Prostate gland (tissue), 2 donors: ENCODE measurements at regions not wholly inside any gene's neighbourhood (a gene's known extent, or its start where the extent isn't known, plus 50 kb on each side); places are given as distances from the start of the nearest gene placed in this dataset.
"Not testable (repeated sequence)": the region's sequence is repeated elsewhere in the genome, so short reads cannot be mapped to it uniquely, and the experiment has no call there.

Experiments used
- DNase-seq: peaks from one replicate; pipeline ENCODE4 v3.0.0-alpha.2; 2019; ENCODE audit warnings: low spot score
- H3K27ac ChIP-seq, 2 donors: fragments of 200-600 bp; sonication (generic); 2 replicates each; pipeline ENCODE4 v1.5.1; 2017 to 2019
- H3K27me3 ChIP-seq: fragments of 200-600 bp; sonication (generic); replicated peaks from 2 replicates; pipeline ENCODE4 v1.5.1; 2019; ENCODE audit not compliant: insufficient read depth
- H3K36me3 ChIP-seq, 2 donors: fragments of 200-600 bp; sonication (generic); 1 replicate in 1 of 2; 2 replicates in 1 of 2; pipeline versions ENCODE4 v1.5.1 to v1.8.1; 2017 to 2019
- H3K4me1 ChIP-seq: fragments of 200-600 bp; sonication (generic); replicated peaks from 2 replicates; pipeline ENCODE4 v1.5.1; 2019
- H3K4me3 ChIP-seq, 2 donors: fragments of 200-600 bp; sonication (generic); 2 replicates each; pipeline ENCODE4 v1.5.1; 2017 to 2019
- H3K9me3 ChIP-seq: fragments of 200-600 bp; sonication (generic); 2 replicates; pipeline ENCODE4 v1.5.1; 2017
- POLR2A ChIP-seq: fragments of 450-650 bp; IDR thresholded peaks from one replicate; pipeline ENCODE4 v1.6.1; 2016; ENCODE audit warnings: antibody characterized with exemption, mild to moderate bottlenecking
- POLR2AphosphoS5 ChIP-seq: sonication (generic); formaldehyde crosslinking; IDR thresholded peaks from one replicate; pipeline ENCODE4 v1.6.1; 2017; ENCODE audit warnings: antibody characterized with exemption
- WGBS: methylation state at CpG from one replicate; pipeline ENCODE4 v1.1.5; 2018; 5-methylcytosine and 5-hydroxymethylcytosine counted together
- intact Hi-C: fragments of 100-400 bp; cut with DNase I; formaldehyde crosslinking; loops from one replicate; pipeline ENCODE4 v1.14.2; 2022
- TF ChIP-seq, protein P1 (sequence below), 4 experiments: fragments of 200-600 bp in 2 of 4; fragments of 450-650 bp in 2 of 4; sonication (generic) in 2 of 4; IDR thresholded peaks; 1 replicate in 3 of 4; 2 replicates in 1 of 4; pipeline ENCODE4 v1.5.1; 2016 to 2019; ENCODE audit warnings: antibody characterized with exemption in 4 of 4, mild to moderate bottlenecking in 2 of 4, moderate library complexity in 2 of 4

- DNase-seq = no peak
- TF ChIP-seq, protein P1, sequence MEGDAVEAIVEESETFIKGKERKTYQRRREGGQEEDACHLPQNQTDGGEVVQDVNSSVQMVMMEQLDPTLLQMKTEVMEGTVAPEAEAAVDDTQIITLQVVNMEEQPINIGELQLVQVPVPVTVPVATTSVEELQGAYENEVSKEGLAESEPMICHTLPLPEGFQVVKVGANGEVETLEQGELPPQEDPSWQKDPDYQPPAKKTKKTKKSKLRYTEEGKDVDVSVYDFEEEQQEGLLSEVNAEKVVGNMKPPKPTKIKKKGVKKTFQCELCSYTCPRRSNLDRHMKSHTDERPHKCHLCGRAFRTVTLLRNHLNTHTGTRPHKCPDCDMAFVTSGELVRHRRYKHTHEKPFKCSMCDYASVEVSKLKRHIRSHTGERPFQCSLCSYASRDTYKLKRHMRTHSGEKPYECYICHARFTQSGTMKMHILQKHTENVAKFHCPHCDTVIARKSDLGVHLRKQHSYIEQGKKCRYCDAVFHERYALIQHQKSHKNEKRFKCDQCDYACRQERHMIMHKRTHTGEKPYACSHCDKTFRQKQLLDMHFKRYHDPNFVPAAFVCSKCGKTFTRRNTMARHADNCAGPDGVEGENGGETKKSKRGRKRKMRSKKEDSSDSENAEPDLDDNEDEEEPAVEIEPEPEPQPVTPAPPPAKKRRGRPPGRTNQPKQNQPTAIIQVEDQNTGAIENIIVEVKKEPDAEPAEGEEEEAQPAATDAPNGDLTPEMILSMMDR (IDR thresholded peaks at IDR 0.05) = no peak
- TF ChIP-seq POLR2AphosphoS5 = no peak
- TF ChIP-seq POLR2A = no peak
- H3K27me3 ChIP-seq = no peaks in the 10 kb centered on the region
- 87% methylated on average over 7 of the region's 7 CpGs for WGBS
- no peak overlapping the region for H3K4me3 ChIP-seq
- H3K27ac ChIP-seq = no peak overlapping the region
- intact Hi-C loops = no loop called here
- H3K4me1 ChIP-seq = no peaks in the 10 kb centered on the region
- H3K36me3 ChIP-seq = no peaks in the 10 kb centered on the region
- H3K9me3 ChIP-seq = no peaks in the 10 kb centered on the region
Measured at GRCh38 chr15:85281293-85281882, 99.0 kb upstream of the AKAP13 start.

DNA sequence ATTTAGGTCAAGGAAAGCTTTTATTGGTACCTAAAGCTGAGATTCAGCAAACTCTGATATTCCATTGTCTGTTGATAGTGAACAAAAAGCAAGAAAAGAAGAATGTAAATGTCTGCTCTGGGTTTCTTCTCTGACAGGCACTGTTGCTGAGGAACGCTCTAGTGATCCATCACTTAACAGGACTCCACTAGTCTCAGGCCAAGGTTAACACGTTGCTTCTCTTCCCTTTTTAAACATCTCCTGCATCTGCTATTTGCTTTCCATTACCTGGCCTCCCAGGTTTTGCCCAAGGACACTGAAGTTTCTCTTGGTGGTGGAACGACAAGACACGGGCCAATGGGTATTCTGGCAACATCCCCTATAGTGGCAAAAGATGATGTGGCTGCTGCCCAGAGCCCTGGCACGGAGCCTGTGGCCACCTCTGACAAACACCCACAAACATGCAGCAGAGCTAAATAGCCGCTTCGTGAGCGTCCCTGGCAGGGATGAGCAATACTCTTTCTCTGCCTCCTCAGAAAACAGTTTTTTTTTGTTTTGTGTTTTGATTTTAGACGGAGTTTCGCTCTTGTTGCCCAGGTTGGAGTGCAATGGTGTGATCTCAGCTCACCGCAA lies 97.8 kb upstream of the AKAP13 start:
- no peak overlapping the region for H3K4me3 ChIP-seq
- H3K36me3 ChIP-seq = no peaks in the 10 kb centered on the region
- no peaks in the 10 kb centered on the region for H3K9me3 ChIP-seq
- intact Hi-C loops = no loop called here
- no peak for DNase-seq
- WGBS = 66% methylated on average over 11 of the region's 11 CpGs
- no peak for TF ChIP-seq POLR2AphosphoS5
- TF ChIP-seq, protein P1 (IDR thresholded peaks at IDR 0.05) = no peak
- TF ChIP-seq POLR2A = no peak
- no peaks in the 10 kb centered on the region for H3K27me3 ChIP-seq
- no peaks in the 10 kb centered on the region for H3K4me1 ChIP-seq
- H3K27ac ChIP-seq = no peak overlapping the region

DNA sequence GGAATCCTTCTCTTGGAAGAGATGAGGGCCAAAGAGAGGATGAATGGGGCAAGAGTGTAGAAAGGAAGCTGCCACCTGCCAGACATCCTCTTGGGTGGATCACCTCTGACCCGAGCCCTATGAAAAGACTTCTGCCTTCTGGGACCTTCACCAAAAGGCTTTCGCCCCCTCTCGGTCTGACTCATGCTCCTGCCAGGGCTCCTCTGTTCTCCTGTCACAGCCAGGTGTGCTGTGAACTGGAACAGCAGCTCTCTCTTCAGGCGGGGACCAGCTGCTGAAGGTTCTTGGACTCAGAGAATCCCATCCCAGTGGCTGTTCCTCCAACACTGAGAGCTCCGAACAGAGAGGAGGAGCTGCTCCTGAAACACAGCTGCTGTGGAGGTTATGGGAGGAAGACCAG lies 96.6 kb upstream of the AKAP13 start:
- H3K27me3 ChIP-seq, DNase-seq, H3K27ac ChIP-seq, H3K9me3 ChIP-seq, H3K4me1 ChIP-seq, H3K4me3 ChIP-seq, H3K36me3 ChIP-seq, intact Hi-C loops: not testable (repeated sequence)
- WGBS = 40% methylated on average over 5 of the region's 5 CpGs

GRCh38 chr15:85284497-85284896 lies 95.9 kb upstream of the AKAP13 start:
- H3K9me3 ChIP-seq = no peaks in the 10 kb centered on the region
- no peaks in the 10 kb centered on the region for H3K27me3 ChIP-seq
- no peak overlapping the region for H3K4me3 ChIP-seq
- DNase-seq = no peak
- WGBS = 78% methylated on average over 5 of the region's 5 CpGs
- TF ChIP-seq POLR2AphosphoS5 (no peak), POLR2A (no peak)
- TF ChIP-seq, protein P1 (IDR thresholded peaks at IDR 0.05) = no peak
- no peak overlapping the region for H3K27ac ChIP-seq
- no peaks in the 10 kb centered on the region for H3K4me1 ChIP-seq
- intact Hi-C loops = no loop called here
- no peaks in the 10 kb centered on the region for H3K36me3 ChIP-seq

- no peak overlapping the region for H3K4me3 ChIP-seq
- intact Hi-C loops = loop anchor here (10.0 kb wide), 2 partner anchors 435 to 545 kb away; no protein-coding TSS in a partner anchor
- H3K36me3 ChIP-seq = no peaks in the 10 kb centered on the region
- H3K9me3 ChIP-seq = no peaks in the 10 kb centered on the region
- WGBS = 9% methylated on average over 6 of the region's 6 CpGs
- H3K27ac ChIP-seq = no peak overlapping the region
- TF ChIP-seq POLR2AphosphoS5 (peak; percentile 65), POLR2A (no peak)
- TF ChIP-seq, protein P1 (IDR thresholded peaks at IDR 0.05) = peak in 3 of 4 experiments; percentile 48 to 79 (median 56)
- peak; percentile 76 for DNase-seq
- no peaks in the 10 kb centered on the region for H3K27me3 ChIP-seq
- H3K4me1 ChIP-seq = no peaks in the 10 kb centered on the region
Measured at GRCh38 chr15:85289677-85290365, 90.6 kb upstream of the AKAP13 start.

DNA sequence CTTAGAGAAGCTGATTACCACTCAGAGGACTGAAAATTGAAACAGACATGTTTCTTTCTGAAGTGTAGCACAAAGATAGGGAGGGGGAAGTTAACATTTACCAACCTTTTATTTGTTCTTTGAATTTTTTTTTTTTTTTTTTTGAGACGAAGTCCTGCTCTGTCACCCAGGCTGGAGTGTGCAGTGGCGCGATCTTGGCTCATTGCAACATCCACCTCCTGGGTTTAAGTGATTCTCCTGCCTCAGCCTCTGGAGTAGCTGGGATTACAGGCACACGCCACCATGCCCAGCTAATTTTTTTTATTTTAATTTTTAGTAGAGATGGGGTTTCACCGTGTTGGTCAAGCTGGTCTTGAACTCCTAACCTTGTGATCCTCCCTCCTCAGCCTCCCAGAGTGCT lies 87.8 kb upstream of the AKAP13 start:
- not testable (repeated sequence) for H3K27ac ChIP-seq, H3K9me3 ChIP-seq, H3K27me3 ChIP-seq, DNase-seq, H3K4me1 ChIP-seq, H3K4me3 ChIP-seq, H3K36me3 ChIP-seq
- WGBS = 93% methylated on average over 5 of the region's 5 CpGs
- intact Hi-C loops = loop anchor here (10.0 kb wide), 2 partner anchors 432 to 542 kb away; no protein-coding TSS in a partner anchor
